NB4 (cell line): ENCODE measurements at regions not wholly inside any gene's neighbourhood (a gene's known extent, or its start where the extent isn't known, plus 50 kb on each side); places are given as distances from the start of the nearest gene placed in this dataset.

Experiments
- DNase-seq: peaks from one replicate; pipeline ENCODE4 v3.0.0; 2010; ENCODE audit warnings: low read depth
- H3K4me3 ChIP-seq: one replicate; pipeline ENCODE4 v1.5.1; 2011; ENCODE audit warnings: mild to moderate bottlenecking, low read depth, low read length, moderate library complexity
- MYC ChIP-seq: IDR thresholded peaks from 2 replicates; pipeline ENCODE4 v1.6.1; 2011; ENCODE audit warnings: low read depth, low read length
- POLR2A ChIP-seq: IDR thresholded peaks from 2 replicates; pipeline ENCODE4 v1.6.1; 2011; ENCODE audit warnings: mild to moderate bottlenecking; ENCODE audit not compliant: insufficient read length; ENCODE audit errors: extremely low read depth
- TF ChIP-seq, protein P1 (sequence below): IDR thresholded peaks from one replicate; pipeline ENCODE4 v1.5.1; 2012; ENCODE audit warnings: low read depth, low read length
- TF ChIP-seq, protein P2 (sequence below): IDR thresholded peaks from 2 replicates; pipeline ENCODE4 v1.6.1; 2011; ENCODE audit warnings: low read depth, low read length

- TF ChIP-seq MYC (no peak), POLR2A (no peak)
- TF ChIP-seq, protein P1, sequence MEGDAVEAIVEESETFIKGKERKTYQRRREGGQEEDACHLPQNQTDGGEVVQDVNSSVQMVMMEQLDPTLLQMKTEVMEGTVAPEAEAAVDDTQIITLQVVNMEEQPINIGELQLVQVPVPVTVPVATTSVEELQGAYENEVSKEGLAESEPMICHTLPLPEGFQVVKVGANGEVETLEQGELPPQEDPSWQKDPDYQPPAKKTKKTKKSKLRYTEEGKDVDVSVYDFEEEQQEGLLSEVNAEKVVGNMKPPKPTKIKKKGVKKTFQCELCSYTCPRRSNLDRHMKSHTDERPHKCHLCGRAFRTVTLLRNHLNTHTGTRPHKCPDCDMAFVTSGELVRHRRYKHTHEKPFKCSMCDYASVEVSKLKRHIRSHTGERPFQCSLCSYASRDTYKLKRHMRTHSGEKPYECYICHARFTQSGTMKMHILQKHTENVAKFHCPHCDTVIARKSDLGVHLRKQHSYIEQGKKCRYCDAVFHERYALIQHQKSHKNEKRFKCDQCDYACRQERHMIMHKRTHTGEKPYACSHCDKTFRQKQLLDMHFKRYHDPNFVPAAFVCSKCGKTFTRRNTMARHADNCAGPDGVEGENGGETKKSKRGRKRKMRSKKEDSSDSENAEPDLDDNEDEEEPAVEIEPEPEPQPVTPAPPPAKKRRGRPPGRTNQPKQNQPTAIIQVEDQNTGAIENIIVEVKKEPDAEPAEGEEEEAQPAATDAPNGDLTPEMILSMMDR: no peak
- TF ChIP-seq, protein P2, sequence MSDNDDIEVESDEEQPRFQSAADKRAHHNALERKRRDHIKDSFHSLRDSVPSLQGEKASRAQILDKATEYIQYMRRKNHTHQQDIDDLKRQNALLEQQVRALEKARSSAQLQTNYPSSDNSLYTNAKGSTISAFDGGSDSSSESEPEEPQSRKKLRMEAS: no peak
- no peak overlapping the region for H3K4me3 ChIP-seq
- DNase-seq: no peak
Measured at GRCh38 chr2:81747481-81748070, 1443.0 kb upstream of the LRRTM1 start.

DNA sequence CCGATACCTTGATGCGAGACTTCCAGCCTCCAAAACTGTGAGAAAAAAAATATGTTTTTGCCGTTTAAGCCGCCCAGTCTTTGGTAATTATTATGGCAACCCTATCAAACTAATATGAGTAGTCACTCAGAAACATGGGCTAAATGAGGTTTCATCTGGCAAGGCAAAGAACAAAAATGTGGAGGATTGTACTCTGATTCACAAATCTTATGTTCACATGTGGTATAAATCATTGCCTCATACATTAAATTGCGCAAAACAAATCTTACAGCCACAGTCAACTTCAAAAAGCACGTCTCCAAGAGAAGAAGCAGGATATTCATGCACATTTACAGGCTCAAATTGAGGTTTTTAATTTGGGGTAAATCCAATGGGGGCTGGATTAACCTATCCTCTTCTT lies 1435.4 kb upstream of the LRRTM1 start:
- H3K4me3 ChIP-seq: no peak overlapping the region
- no peak for DNase-seq
- TF ChIP-seq MYC (no peak), POLR2A (no peak)
- TF ChIP-seq, protein P1: no peak
- TF ChIP-seq, protein P2: no peak

DNA sequence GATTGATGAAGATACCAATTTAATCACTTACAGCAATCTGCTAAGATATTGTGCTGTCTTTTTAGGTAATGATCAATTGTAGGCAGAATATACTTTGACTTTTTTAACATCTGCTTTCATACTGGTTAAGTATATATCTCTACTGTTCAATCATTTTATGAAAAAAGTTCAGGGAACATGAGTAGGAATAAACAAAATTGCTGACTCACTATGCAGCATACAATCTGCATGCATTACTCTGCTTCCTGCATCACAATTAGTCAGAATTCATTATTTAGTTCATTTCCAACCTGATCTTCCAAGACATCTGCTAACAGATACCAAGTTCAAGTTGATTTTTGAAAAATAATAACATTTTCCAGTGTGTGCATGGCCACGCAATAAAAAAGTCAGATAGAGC lies 1430.4 kb upstream of the LRRTM1 start:
- TF ChIP-seq POLR2A (no peak), MYC (no peak)
- TF ChIP-seq, protein P1: no peak
- TF ChIP-seq, protein P2: no peak
- no peak for DNase-seq
- no peak overlapping the region for H3K4me3 ChIP-seq

- no peak overlapping the region for H3K4me3 ChIP-seq
- TF ChIP-seq POLR2A (no peak), MYC (no peak)
- TF ChIP-seq, protein P1: no peak
- TF ChIP-seq, protein P2: no peak
- no peak for DNase-seq
Measured at GRCh38 chr2:81714817-81715216, 1410.3 kb upstream of the LRRTM1 start.

DNA sequence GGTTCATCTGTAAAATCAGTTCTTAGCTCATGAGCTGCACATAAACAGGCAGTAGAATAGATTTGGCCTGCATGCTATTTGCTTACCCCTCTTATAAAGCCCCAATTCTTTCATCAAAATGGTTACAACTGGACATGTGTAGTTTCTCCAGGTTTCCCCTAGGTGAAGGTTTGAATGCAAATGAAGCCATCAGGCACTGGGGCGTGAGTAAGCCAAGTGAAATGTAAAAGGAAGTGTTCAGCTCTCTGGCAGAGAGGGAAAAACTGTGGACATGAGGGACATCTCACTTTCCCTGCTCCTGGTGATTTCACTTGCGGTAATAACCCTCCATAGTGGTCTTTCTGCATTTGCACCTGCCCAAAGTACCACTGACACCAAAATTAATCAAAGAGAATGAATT lies 1402.3 kb upstream of the LRRTM1 start:
- no peak overlapping the region for H3K4me3 ChIP-seq
- TF ChIP-seq, protein P2: no peak
- no peak for TF ChIP-seq MYC
- TF ChIP-seq, protein P1: no peak
- TF ChIP-seq POLR2A: no peak
- DNase-seq: no peak

DNA sequence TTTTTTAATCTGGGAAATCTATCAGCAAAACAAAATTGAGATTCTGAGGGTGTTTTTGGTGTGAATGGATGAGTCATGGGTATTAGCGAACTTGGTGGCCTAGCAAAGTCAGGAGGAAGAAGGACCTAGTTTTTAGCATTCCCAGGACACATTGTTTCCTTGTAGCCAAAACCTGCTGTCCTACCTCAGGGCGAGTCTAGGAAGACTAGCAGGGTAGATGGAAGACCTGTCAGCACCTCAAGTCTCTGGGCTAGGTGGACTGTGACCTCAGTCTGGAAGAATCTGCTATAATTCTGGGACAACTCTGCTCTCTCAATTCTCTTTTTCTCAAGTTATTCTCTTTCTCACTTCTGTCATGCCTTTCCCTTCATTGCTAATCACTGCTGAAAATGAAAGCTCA lies 1399.3 kb upstream of the LRRTM1 start:
- H3K4me3 ChIP-seq: no peak overlapping the region
- DNase-seq: no peak
- TF ChIP-seq POLR2A: no peak
- TF ChIP-seq MYC: no peak
- TF ChIP-seq, protein P1: no peak
